Suprapubic skin (tissue), 4 donors: ENCODE measurements at regions not wholly inside any gene's neighbourhood (a gene's known extent, or its start where the extent isn't known, plus 50 kb on each side); places are given as distances from the start of the nearest gene placed in this dataset.

ENCODE experiments used
- DNase-seq, 2 donors: peaks; one replicate each; pipeline ENCODE4 v3.0.0-alpha.2; 2019; ENCODE audit warnings: low spot score in 2 of 2
- H3K27ac ChIP-seq: fragments of 200-600 bp; sonication (generic); one replicate; pipeline ENCODE4 v1.5.1; 2019
- H3K27me3 ChIP-seq: fragments of 200-600 bp; sonication (generic); one replicate; pipeline ENCODE4 v1.5.1; 2019
- H3K36me3 ChIP-seq: fragments of 200-600 bp; sonication (generic); one replicate; pipeline ENCODE4 v1.5.1; 2019
- H3K4me1 ChIP-seq: fragments of 200-600 bp; sonication (generic); one replicate; pipeline ENCODE4 v1.5.1; 2019
- H3K4me3 ChIP-seq: fragments of 200-600 bp; sonication (generic); one replicate; pipeline ENCODE4 v1.5.1; 2019; ENCODE audit warnings: mild to moderate bottlenecking
- H3K9me3 ChIP-seq: fragments of 200-600 bp; sonication (generic); one replicate; pipeline ENCODE4 v1.5.1; 2019
- EP300 ChIP-seq: sonication (generic); formaldehyde crosslinking; IDR thresholded peaks from one replicate; pipeline ENCODE4 v1.6.1; 2017; ENCODE audit warnings: antibody characterized with exemption
- POLR2A ChIP-seq, 2 donors: fragments of 450-650 bp; IDR thresholded peaks; one replicate each; pipeline ENCODE4 v1.6.1; 2017; ENCODE audit warnings: antibody characterized with exemption in 2 of 2, mild to moderate bottlenecking in 2 of 2, moderate library complexity in 2 of 2
- POLR2AphosphoS5 ChIP-seq, 3 donors: sonication (generic); formaldehyde crosslinking; IDR thresholded peaks; one replicate each; pipeline ENCODE4 v1.6.1; 2017; ENCODE audit warnings: antibody characterized with exemption in 3 of 3
- WGBS: methylation state at CpG from one replicate; pipeline ENCODE4 v1.1.5; 2018; 5-methylcytosine and 5-hydroxymethylcytosine counted together
- TF ChIP-seq, protein P1 (sequence below), 2 donors: fragments of 200-600 bp in 1 of 2; fragments of 450-650 bp in 1 of 2; sonication (generic) in 1 of 2; IDR thresholded peaks; one replicate each; pipeline ENCODE4 v1.5.1; 2016 to 2019; ENCODE audit warnings: antibody characterized with exemption in 2 of 2, mild to moderate bottlenecking in 1 of 2, moderate library complexity in 1 of 2

DNA sequence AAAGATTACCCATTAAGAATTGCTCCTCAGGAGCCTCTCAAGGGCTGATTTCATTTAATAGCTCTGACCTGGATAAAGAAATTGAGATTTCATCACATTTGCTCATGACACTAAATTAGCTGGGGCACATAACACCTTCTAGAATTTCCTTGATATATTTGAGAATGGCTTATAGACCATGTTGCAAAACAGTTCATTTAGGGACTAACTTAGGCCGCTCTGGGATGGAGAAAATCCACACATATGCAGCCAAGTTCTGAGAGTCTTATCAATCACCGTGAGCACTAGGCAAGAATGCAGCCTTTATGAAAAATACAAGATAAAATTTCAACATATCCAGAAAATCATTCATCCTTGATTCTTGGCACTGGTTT, 91.0 kb upstream of the MCHR2 start:
- Histone ChIP-seq H3K4me1 (no peaks in the 10 kb centered on the region), H3K9me3 (no peaks in the 10 kb centered on the region), H3K27me3 (no peaks in the 10 kb centered on the region), H3K36me3 (no peaks in the 10 kb centered on the region), H3K27ac (no peak overlapping the region), H3K4me3 (no peak overlapping the region)
- TF ChIP-seq POLR2A (IDR thresholded peaks at IDR 0.05) (no peak), EP300 (no peak), POLR2AphosphoS5 (IDR thresholded peaks at IDR 0.05) (no peak)
- TF ChIP-seq, protein P1, sequence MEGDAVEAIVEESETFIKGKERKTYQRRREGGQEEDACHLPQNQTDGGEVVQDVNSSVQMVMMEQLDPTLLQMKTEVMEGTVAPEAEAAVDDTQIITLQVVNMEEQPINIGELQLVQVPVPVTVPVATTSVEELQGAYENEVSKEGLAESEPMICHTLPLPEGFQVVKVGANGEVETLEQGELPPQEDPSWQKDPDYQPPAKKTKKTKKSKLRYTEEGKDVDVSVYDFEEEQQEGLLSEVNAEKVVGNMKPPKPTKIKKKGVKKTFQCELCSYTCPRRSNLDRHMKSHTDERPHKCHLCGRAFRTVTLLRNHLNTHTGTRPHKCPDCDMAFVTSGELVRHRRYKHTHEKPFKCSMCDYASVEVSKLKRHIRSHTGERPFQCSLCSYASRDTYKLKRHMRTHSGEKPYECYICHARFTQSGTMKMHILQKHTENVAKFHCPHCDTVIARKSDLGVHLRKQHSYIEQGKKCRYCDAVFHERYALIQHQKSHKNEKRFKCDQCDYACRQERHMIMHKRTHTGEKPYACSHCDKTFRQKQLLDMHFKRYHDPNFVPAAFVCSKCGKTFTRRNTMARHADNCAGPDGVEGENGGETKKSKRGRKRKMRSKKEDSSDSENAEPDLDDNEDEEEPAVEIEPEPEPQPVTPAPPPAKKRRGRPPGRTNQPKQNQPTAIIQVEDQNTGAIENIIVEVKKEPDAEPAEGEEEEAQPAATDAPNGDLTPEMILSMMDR (IDR thresholded peaks at IDR 0.05) = no peak
- WGBS = 66% methylated on average over 2 of the region's 2 CpGs
- no peak for DNase-seq

DNA sequence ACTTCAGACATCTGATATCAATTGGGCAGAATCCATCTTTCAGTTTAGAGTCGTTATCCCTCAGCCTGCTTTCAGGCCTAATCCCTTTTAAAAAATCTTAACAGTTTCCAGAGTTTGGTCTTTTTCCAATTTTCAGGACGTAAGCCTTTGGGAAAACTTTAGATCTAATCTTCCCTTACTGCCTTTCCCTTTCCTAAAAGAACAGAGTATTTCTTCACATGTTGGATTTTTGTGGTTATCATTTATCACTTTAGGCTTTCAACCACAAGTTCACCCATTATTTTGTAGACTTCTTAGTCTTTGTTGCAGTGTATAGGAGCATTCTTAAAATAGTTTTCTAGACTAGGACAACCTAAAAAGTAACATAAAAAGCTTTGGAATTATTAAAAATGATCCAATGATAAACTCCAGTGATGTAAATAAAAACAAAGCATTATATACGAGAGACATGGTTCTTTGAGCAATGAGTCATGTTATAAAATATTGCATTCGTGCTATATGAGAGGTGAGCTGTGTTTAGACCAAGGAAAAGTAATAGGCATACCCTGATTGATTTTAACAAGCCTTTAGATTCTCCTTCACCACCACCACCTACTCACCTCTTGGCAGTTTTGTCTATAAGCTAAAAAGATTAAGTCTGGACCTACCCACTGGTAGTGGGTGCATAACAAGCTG, 90.4 kb upstream of the MCHR2 start:
- no peak overlapping the region for H3K27ac ChIP-seq
- no peaks in the 10 kb centered on the region for H3K36me3 ChIP-seq
- 29% methylated on average over 4 of the region's 4 CpGs for WGBS
- no peaks in the 10 kb centered on the region for H3K9me3 ChIP-seq
- no peak for DNase-seq
- no peaks in the 10 kb centered on the region for H3K4me1 ChIP-seq
- H3K27me3 ChIP-seq = no peaks in the 10 kb centered on the region
- H3K4me3 ChIP-seq = no peak overlapping the region
- TF ChIP-seq POLR2AphosphoS5 (IDR thresholded peaks at IDR 0.05) (no peak), EP300 (no peak), POLR2A (IDR thresholded peaks at IDR 0.05) (no peak)
- TF ChIP-seq, protein P1 (IDR thresholded peaks at IDR 0.05) = no peak

DNA sequence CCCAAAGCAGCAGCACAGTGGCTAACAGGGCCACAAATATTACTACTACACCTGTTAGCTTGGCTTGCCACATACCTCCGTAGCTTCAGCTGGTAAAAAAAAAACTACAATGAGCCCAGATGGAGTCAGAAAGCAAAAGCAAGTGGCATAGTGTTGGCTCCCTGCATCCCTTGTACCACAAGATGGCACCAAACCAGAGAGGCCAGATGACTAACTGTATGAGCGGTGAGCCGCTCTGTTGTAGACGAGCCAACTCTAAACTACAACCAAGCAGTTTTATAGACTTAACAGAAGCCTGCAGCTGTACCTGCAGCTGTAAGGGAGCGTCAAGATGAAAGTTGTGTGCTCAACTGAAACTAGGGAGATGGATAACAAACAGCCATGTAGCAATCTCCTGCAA, 84.5 kb upstream of the MCHR2 start:
- 56% methylated on average over 5 of the region's 5 CpGs for WGBS
- DNase-seq = no peak
- H3K4me1 ChIP-seq = no peaks in the 10 kb centered on the region
- H3K36me3 ChIP-seq = no peaks in the 10 kb centered on the region
- H3K4me3 ChIP-seq = no peak overlapping the region
- H3K27ac ChIP-seq = no peak overlapping the region
- no peak for TF ChIP-seq POLR2AphosphoS5 (IDR thresholded peaks at IDR 0.05)
- TF ChIP-seq, protein P1 (IDR thresholded peaks at IDR 0.05) = peak in 1 of 2 donors; percentile 6
- H3K9me3 ChIP-seq = no peaks in the 10 kb centered on the region
- no peaks in the 10 kb centered on the region for H3K27me3 ChIP-seq

DNA sequence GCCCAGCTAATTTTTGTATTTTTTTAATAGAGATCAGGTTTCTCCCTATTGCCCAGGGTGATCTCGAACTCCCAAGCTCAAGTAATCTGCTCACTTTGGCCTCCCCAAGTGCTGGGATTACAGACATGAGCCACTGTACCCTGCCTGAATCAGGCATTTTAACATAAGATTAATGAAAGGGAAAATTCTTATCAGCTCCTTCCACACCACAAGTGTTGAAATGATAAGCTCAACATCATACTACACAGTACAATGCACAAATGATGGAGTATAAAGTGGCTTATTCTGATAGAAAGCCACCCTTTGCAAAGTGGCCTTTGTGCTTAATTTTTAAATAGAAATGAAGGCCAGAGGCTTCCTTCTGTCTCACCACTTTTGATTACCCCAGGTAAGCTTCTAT, 71.3 kb upstream of the MCHR2 start:
- Histone ChIP-seq H3K9me3 (peaks cover 11% of the 10 kb centered on the region), H3K36me3 (no peaks in the 10 kb centered on the region), H3K4me1 (no peaks in the 10 kb centered on the region), H3K27ac (no peak overlapping the region), H3K27me3 (no peaks in the 10 kb centered on the region), H3K4me3 (no peak overlapping the region)
- 56% methylated on average over 1 of the region's 1 CpG for WGBS
- TF ChIP-seq POLR2A (IDR thresholded peaks at IDR 0.05) (no peak), POLR2AphosphoS5 (IDR thresholded peaks at IDR 0.05) (no peak), EP300 (no peak)
- TF ChIP-seq, protein P1 (IDR thresholded peaks at IDR 0.05) = no peak
- no peak for DNase-seq

DNA sequence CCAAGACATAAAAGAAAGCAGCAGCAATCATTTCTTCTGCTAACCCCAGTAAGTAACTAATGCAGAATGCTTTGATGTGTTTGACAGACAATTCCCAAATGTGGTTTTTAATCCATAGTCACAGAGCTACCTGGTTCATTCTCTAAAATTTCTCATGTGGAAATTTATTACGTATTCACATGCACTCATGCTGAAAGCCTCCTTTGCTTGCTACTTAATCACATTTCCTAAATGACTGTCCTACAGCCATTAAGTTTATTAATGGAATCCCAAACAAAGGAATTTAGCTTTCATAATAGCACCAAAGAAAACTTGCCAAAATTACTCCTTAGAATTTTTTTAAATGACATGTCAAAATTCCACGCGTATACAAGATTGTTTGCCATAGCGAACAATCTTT, 68.6 kb upstream of the MCHR2 start:
- no peak for TF ChIP-seq POLR2A (IDR thresholded peaks at IDR 0.05)
- no peak for TF ChIP-seq EP300
- TF ChIP-seq, protein P1 (IDR thresholded peaks at IDR 0.05) = no peak
- TF ChIP-seq POLR2AphosphoS5 (IDR thresholded peaks at IDR 0.05) = no peak
- Histone ChIP-seq H3K27ac (no peak overlapping the region), H3K27me3 (no peaks in the 10 kb centered on the region), H3K36me3 (no peaks in the 10 kb centered on the region), H3K4me1 (no peaks in the 10 kb centered on the region), H3K4me3 (no peak overlapping the region), H3K9me3 (no peaks in the 10 kb centered on the region)
- DNase-seq = no peak
- WGBS = 92% methylated on average over 4 of the region's 4 CpGs
